NCI-H748 treated with DMSO at 0.1 percent for 48 hours (cell line): ENCODE measurements at regions not wholly inside any gene's neighbourhood (a gene's known extent, or its start where the extent isn't known, plus 50 kb on each side); places are given as distances from the start of the nearest gene placed in this dataset.

ENCODE experiments used
- DNase-seq: peaks from one replicate; lab custom pipeline; 2025; lab: John Stamatoyannopoulos, UW

GRCh38 chr13:83941701-83942335 is 59.5 kb upstream of the SLITRK1 start:
- DNase-seq = no peak

DNA sequence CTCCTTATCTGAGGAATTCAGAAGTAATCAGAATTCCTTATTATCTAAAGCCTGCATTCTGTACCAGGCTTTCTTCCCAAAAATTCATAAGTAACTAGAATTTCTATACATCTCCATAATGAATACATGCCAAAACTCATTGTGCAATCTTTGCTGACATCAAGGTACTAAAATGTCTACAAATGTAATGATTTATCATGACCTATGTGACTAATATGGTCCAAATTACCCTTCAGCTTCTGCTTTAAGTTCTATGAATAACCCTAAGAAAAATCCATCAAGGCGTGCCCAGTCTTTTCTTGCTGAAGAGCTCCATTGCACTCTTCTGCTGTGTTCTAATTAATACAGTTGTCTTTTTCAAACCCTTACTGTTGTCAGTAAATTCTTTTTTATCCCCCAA is 58.5 kb upstream of the SLITRK1 start:
- DNase-seq = no peak

DNA sequence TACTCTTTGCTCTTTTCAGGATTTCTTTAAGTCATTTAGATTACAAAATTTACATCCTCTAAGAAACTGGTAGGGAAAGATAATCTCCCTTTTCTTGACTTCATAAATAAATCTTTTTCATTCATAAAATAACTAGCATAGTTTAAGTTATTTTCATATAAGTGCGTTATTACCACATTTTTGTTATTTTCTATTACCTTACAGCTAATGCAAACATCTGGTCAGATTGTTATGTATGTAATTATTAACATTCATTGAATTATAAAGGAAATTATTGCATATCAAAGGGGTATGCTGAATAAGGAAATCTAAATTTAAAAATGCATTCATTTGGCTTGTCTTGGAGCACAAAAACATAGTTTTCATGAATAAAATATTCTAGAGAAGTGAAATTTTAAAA is 55.3 kb upstream of the SLITRK1 start:
- no peak for DNase-seq

GRCh38 chr13:83935566-83935965 is 53.3 kb upstream of the SLITRK1 start:
- DNase-seq = no peak
